GM13976 (cell line): ENCODE measurements at regions not wholly inside any gene's neighbourhood (a gene's known extent, or its start where the extent isn't known, plus 50 kb on each side); places are given as distances from the start of the nearest gene placed in this dataset.

Source experiments
- DNase-seq: peaks from one replicate; pipeline ENCODE4 v3.0.0; 2012; ENCODE audit warnings: low spot score
- in situ Hi-C: fragments of 300-500 bp; cut with MboI; formaldehyde crosslinking; loops from one replicate; pipeline ENCODE4 v1.12.0; 2022; ENCODE audit warnings: low sequenced_read_pairs, mixed read lengths, inconsistent platforms; ENCODE audit not compliant: unreplicated experiment
- TF ChIP-seq, protein P1 (sequence below): IDR thresholded peaks from 2 replicates; pipeline ENCODE4 v1.5.1; 2012; ENCODE audit warnings: borderline replicate concordance, mild to moderate bottlenecking; ENCODE audit not compliant: insufficient read depth; ENCODE audit errors: extremely low read depth, missing control alignments, control extremely low read depth

DNA sequence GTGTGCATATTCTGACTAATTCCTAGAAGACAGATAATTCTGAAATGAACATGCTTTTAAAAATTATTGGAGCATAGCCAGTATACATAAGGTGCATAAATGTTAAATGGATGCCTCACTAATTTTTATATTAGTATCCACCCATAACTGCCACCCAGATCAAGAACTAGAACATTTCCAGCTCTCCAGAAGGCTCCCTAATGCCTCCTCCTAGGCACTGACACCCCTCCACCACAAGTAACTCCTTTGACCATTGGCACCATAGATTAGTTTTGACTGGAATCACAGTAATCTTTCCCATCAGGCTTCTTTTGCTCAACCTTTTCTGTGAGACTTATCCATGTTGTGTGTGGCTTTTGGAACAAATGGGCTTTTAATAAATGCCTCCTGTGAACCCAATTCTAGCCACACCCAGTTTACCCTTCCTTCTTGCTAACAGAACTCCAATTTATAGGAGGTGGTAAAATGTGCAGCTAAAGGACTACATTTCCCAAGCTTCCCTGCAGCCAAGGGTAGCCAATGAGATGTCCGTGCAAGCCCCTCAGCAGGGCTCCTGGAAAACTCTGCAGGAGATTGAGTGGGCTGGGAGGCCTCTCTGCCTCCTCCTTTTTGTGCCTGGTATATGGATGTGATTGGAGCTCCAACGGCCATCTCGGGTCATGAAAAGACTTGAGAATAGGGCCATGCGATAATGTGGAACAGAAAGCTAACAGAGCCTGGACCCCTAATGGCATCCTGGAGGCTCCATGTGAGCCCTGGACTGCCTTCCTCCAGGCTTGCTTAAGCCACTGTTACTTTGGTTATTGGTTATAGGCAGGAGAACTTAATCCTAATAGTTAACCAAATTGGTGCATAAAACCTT lies 322.6 kb upstream of the TLE3 start:
- in situ Hi-C loops: no loop called here
- TF ChIP-seq, protein P1, sequence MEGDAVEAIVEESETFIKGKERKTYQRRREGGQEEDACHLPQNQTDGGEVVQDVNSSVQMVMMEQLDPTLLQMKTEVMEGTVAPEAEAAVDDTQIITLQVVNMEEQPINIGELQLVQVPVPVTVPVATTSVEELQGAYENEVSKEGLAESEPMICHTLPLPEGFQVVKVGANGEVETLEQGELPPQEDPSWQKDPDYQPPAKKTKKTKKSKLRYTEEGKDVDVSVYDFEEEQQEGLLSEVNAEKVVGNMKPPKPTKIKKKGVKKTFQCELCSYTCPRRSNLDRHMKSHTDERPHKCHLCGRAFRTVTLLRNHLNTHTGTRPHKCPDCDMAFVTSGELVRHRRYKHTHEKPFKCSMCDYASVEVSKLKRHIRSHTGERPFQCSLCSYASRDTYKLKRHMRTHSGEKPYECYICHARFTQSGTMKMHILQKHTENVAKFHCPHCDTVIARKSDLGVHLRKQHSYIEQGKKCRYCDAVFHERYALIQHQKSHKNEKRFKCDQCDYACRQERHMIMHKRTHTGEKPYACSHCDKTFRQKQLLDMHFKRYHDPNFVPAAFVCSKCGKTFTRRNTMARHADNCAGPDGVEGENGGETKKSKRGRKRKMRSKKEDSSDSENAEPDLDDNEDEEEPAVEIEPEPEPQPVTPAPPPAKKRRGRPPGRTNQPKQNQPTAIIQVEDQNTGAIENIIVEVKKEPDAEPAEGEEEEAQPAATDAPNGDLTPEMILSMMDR: no peak

DNA sequence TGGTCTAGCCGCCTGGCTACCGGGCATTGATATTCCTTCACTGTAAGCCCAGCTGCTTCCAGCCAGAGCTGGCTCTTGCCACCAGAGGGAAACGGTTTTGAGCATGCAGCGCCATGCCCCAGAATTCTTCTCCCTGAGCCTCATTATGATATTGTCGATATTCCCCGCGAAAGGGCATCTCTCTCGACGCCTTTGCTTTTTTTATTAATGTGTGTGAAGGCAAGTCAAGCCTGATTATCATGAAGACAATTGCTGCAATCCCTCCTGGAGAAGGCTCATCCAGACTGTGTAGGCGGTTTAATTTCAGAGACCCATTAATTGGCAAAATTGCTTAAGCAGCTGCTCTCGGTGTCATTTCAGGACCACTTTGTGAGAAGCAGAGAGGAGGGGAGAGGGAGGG lies 321.2 kb upstream of the TLE3 start:
- TF ChIP-seq, protein P1: no peak
- no peak for DNase-seq
- in situ Hi-C loops: no loop called here

More for the DNA sequence above, 322.6 kb upstream of the TLE3 start:
- no peak for DNase-seq

DNA sequence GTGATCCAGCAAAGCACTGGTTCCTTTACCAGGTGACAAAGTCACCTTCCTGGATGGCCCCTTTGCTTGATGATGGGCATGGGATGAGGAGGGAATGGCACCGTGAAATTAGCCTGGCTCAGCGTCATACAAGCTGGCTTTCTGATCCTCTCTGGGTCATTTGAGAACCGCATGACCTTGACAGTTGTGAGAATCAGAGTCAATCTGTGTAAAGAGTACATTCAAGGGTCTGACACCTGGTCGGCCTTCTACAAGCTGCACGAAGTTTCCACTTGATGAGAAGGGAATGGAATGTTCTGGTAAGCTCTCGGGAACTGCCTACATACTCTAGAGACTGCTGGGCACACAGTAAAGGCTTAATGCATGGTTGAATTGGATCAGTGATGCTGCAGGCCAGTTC lies 319.8 kb upstream of the TLE3 start:
- in situ Hi-C loops: no loop called here
- no peak for DNase-seq
- TF ChIP-seq, protein P1: no peak

DNA sequence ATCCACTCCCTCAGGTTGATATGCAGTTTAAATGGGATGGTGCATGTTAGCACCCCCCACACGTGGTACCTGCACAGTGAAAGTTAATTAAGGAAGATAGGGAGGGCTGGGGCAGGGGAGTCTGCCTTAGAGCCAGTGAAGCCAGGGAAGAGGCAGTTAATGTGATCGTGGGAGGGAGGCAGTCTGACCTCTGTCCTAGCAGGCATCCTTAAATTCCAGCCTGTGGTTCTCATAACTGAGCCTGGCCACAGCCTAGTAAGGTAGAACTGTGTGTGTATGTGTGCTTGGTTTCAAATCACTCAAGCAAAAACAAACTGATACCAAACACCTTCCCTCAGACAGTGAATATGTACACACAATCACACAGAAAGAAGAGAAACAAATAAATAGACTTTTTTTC lies 319.1 kb upstream of the TLE3 start:
- TF ChIP-seq, protein P1: no peak
- DNase-seq: no peak
- in situ Hi-C loops: no loop called here

DNA sequence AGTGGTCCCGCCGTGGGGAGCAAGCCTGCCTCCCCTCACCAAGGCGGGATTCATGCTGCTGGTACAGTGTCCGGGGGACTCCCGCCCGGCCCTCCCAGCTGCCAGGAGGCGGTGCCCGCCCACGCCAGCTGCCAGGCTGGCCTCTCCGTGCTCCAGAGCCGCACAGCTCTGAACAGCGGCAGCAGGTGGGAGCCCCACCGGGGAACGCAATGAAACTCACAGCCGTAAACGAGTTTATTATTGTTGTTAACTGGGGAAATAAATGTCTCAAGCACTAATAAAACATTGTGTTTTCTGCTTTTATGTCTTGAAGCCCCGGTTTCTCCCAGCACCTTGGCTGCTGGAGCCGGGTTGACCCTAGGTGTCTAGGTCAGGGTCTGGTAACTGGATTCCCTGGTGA lies 317.7 kb upstream of the TLE3 start:
- no peak for DNase-seq
- in situ Hi-C loops: no loop called here
- TF ChIP-seq, protein P1: no peak

DNA sequence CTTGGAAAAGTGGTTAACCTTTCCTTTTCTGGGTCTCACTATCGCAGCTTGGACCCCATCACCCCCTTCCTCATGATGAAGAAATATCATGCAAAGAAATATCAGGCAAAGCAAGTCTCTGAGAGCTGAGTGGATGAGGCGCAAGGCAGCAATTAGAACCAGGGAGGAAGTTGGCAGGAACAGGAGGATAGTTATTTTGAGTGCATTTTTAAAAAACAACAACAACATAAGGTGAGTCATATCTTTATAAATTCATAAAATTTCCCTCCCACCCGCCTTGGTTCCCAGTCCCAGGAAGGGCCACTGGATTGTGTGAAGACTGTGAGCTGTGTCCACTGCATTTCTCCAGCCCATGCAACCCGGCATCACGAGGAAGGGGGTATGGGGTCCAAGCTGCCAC lies 316.9 kb upstream of the TLE3 start:
- TF ChIP-seq, protein P1: no peak
- DNase-seq: no peak
- in situ Hi-C loops: no loop called here

DNA sequence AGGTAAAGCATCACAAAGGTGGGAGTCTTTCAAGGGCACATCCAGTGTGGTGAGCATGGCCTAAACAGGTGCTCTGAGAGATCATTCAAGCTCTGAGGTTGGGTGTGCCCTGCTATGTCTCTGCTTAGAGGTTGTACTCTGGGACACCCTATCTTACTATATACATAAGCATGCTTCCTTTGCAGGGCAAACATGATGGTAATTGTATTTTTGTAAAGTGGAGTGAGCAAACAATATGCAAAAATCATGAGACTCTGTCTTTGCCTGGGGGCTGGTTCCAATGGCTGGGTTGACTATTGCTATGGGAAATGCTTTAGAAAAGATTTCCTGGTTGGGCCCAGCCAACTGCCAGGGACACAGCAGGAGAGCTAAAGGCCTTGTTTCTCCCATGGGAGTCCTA lies 315.1 kb upstream of the TLE3 start:
- no peak for DNase-seq
- in situ Hi-C loops: no loop called here
- TF ChIP-seq, protein P1: no peak
